T-cell (primary cell): ENCODE measurements at regions not wholly inside any gene's neighbourhood (a gene's known extent, or its start where the extent isn't known, plus 50 kb on each side); places are given as distances from the start of the nearest gene placed in this dataset.
"Not testable (repeated sequence)": the region's sequence is repeated elsewhere in the genome, so short reads cannot be mapped to it uniquely, and the experiment has no call there.

Source experiments
- ATAC-seq, 4 experiments: fragments of 200-7000 bp in 3 of 4; fragments of 150-1000 bp in 1 of 4; cut with Tn5 transposase; replicated peaks in 1 of 4; 1 replicate in 3 of 4; 2 replicates in 1 of 4; pipeline ENCODE4 v1.10.0; 2021; ENCODE audit warnings: moderate library complexity in 3 of 4, mild to moderate bottlenecking in 2 of 4, moderate number of reproducible peaks in 1 of 4
- CTCF ChIA-PET, 2 donors: fragments of 300-600 bp; sonication (Branson Sonifier 250); formaldehyde crosslinking; loops; one replicate each; lab custom pipeline; 2022; ENCODE audit warnings: antibody characterized with exemption in 2 of 2; lab: Charles Lee
- POLR2A ChIA-PET, 2 donors: fragments of 300-600 bp; sonication (Branson Sonifier 250); formaldehyde crosslinking; loops; one replicate each; lab custom pipeline; 2022; ENCODE audit warnings: antibody characterized with exemption in 2 of 2; lab: Charles Lee
- DNase-seq, 35 experiments: peaks; one replicate each; pipeline versions ENCODE4 v3.0.0 to v3.0.0-alpha.2; 2013 to 2023
- H3K27ac ChIP-seq: one replicate; pipeline ENCODE4 v1.5.1; 2013; ENCODE audit warnings: low read length
- H3K27me3 ChIP-seq, 2 experiments: replicated peaks in 1 of 2; 1 replicate in 1 of 2; 2 replicates in 1 of 2; pipeline versions ENCODE4 v1.6.1 to v1.7.0; 2013; ENCODE audit warnings: low read length in 1 of 2, mixed read lengths in 1 of 2; ENCODE audit not compliant: control insufficient read depth in 2 of 2, insufficient read depth in 2 of 2; ENCODE audit errors: extremely low read depth in 1 of 2
- H3K36me3 ChIP-seq, 2 donors: 1 replicate in 1 of 2; 2 replicates in 1 of 2; pipeline versions ENCODE4 v1.6.1 to v1.7.0; 2013; ENCODE audit warnings: low read length in 1 of 2; ENCODE audit not compliant: control insufficient read depth in 2 of 2, insufficient read depth in 1 of 2; ENCODE audit errors: extremely low read depth in 1 of 2
- H3K4me1 ChIP-seq, 2 experiments: 1 replicate in 1 of 2; 2 replicates in 1 of 2; pipeline versions ENCODE4 v1.6.1 to v1.7.0; 2013; ENCODE audit warnings: low read length in 2 of 2, mixed read lengths in 1 of 2; ENCODE audit not compliant: insufficient read depth in 2 of 2, control insufficient read depth in 1 of 2; ENCODE audit errors: extremely low read depth in 1 of 2
- H3K4me3 ChIP-seq, 2 donors: 1 replicate in 1 of 2; 2 replicates in 1 of 2; pipeline versions ENCODE4 v1.5.1 to v1.7.0; 2013; ENCODE audit warnings: mild to moderate bottlenecking in 2 of 2, low read length in 1 of 2, moderate library complexity in 1 of 2; ENCODE audit not compliant: control insufficient read depth in 1 of 2; ENCODE audit errors: extremely low read depth in 1 of 2
- H3K9me3 ChIP-seq: 2 replicates; pipeline ENCODE4 v1.7.0; 2013
- H3K27ac Mint-ChIP-seq, 2 donors: one replicate each; pipeline ENCODE4 v1.8.0; 2020 to 2021; ENCODE audit warnings: mild to moderate bottlenecking in 2 of 2, mixed read lengths in 2 of 2
- H3K27me3 Mint-ChIP-seq, 2 donors: one replicate each; pipeline ENCODE4 v1.8.0; 2021 to 2022; ENCODE audit warnings: mixed read lengths in 2 of 2
- H3K36me3 Mint-ChIP-seq: one replicate; pipeline ENCODE4 v1.8.0; 2021; ENCODE audit warnings: mixed read lengths
- H3K4me1 Mint-ChIP-seq, 3 donors: one replicate each; pipeline ENCODE4 v1.8.0; 2020 to 2022; ENCODE audit warnings: mixed read lengths in 3 of 3, mild to moderate bottlenecking in 1 of 3
- H3K4me3 Mint-ChIP-seq, 3 donors: one replicate each; pipeline ENCODE4 v1.8.0; 2020 to 2022; ENCODE audit warnings: mild to moderate bottlenecking in 3 of 3, mixed read lengths in 3 of 3, moderate library complexity in 3 of 3
- H3K9me3 Mint-ChIP-seq, 3 donors: one replicate each; pipeline ENCODE4 v1.8.0; 2020 to 2022; ENCODE audit warnings: mixed read lengths in 3 of 3
- WGBS: methylation state at CpG from one replicate; pipeline ENCODE4 v1.1.5; 2013; ENCODE audit warnings: missing lambda C conversion rate; ENCODE audit not compliant: insufficient coverage; 5-methylcytosine and 5-hydroxymethylcytosine counted together

GRCh38 chr6:93848031-93848742 lies 428.8 kb upstream of the EPHA7 start:
- ATAC-seq: no peak
- Mint-ChIP-seq H3K4me1 (no peaks in the 10 kb centered on the region), H3K9me3 (peaks cover 1 to 15% (median 11%) of the 10 kb centered on the region in 3 donors), H3K4me3 (no peak overlapping the region), H3K36me3 (no peaks in the 10 kb centered on the region), H3K27ac (no peak overlapping the region), H3K27me3 (no peaks in the 10 kb centered on the region)
- 89% methylated on average over 3 of the region's 5 CpGs for WGBS
- Histone ChIP-seq H3K36me3 (no peaks in the 10 kb centered on the region), H3K4me3 (no peak overlapping the region), H3K4me1 (no peaks in the 10 kb centered on the region), H3K9me3 (no peaks in the 10 kb centered on the region), H3K27ac (no peak overlapping the region), H3K27me3 (no peaks in the 10 kb centered on the region)
- CTCF ChIA-PET: no interaction called here
- no peak for DNase-seq
- POLR2A ChIA-PET: no interaction called here

GRCh38 chr6:93842178-93842577 lies 422.8 kb upstream of the EPHA7 start:
- ChIA-PET POLR2A (no interaction called here), CTCF (no interaction called here)
- Histone ChIP-seq H3K4me3 (no peak overlapping the region), H3K27ac (no peak overlapping the region), H3K4me1 (no peaks in the 10 kb centered on the region), H3K27me3 (no peaks in the 10 kb centered on the region), H3K36me3 (no peaks in the 10 kb centered on the region), H3K9me3 (no peaks in the 10 kb centered on the region)
- no peak overlapping the region for H3K27ac Mint-ChIP-seq
- ATAC-seq (no peak), DNase-seq (no peak)
- WGBS: no CpG with 5 or more reads among the region's 1 CpG
- H3K9me3 Mint-ChIP-seq: peaks cover 5 to 13% (median 9%) of the 10 kb centered on the region in 3 donors
- H3K27me3 Mint-ChIP-seq: no peaks in the 10 kb centered on the region
- H3K4me1 Mint-ChIP-seq: no peaks in the 10 kb centered on the region
- H3K4me3 Mint-ChIP-seq: no peak overlapping the region
- no peaks in the 10 kb centered on the region for H3K36me3 Mint-ChIP-seq

- not testable (repeated sequence) for H3K36me3 Mint-ChIP-seq, H3K4me1 Mint-ChIP-seq
These were observed 416.2 kb upstream of the EPHA7 start for GRCh38 chr6:93835451-93836145.

GRCh38 chr6:93835026-93835425 lies 415.7 kb upstream of the EPHA7 start:
- H3K27me3 ChIP-seq, H3K4me1 ChIP-seq, H3K4me3 Mint-ChIP-seq, POLR2A ChIA-PET, H3K27me3 Mint-ChIP-seq, H3K9me3 ChIP-seq, H3K27ac Mint-ChIP-seq, H3K36me3 ChIP-seq, H3K4me3 ChIP-seq, DNase-seq, CTCF ChIA-PET, H3K27ac ChIP-seq, ATAC-seq, H3K36me3 Mint-ChIP-seq, H3K4me1 Mint-ChIP-seq: not testable (repeated sequence)
- 67% methylated on average over 2 of the region's 9 CpGs for WGBS
- peaks cover 6 to 21% (median 19%) of the 10 kb centered on the region in 3 donors for H3K9me3 Mint-ChIP-seq

More at GRCh38 chr6:93835451-93836145, 416.2 kb upstream of the EPHA7 start:
- H3K27ac Mint-ChIP-seq, H3K4me3 ChIP-seq, H3K27ac ChIP-seq, DNase-seq, CTCF ChIA-PET, H3K9me3 ChIP-seq, ATAC-seq, H3K27me3 Mint-ChIP-seq, H3K4me3 Mint-ChIP-seq, H3K36me3 ChIP-seq, POLR2A ChIA-PET, H3K4me1 ChIP-seq, H3K27me3 ChIP-seq: not testable (repeated sequence)
- WGBS: 93% methylated on average over 3 of the region's 8 CpGs
- peaks cover 6 to 21% (median 17%) of the 10 kb centered on the region in 3 donors for H3K9me3 Mint-ChIP-seq

- POLR2A ChIA-PET: not testable (repeated sequence)
These were observed 414.0 kb upstream of the EPHA7 start for GRCh38 chr6:93833326-93833725.

GRCh38 chr6:93829757-93830156 lies 410.4 kb upstream of the EPHA7 start:
- H3K27me3 Mint-ChIP-seq, H3K9me3 ChIP-seq, H3K27ac ChIP-seq, DNase-seq, H3K4me1 ChIP-seq, ATAC-seq, H3K27ac Mint-ChIP-seq, H3K36me3 ChIP-seq, H3K27me3 ChIP-seq, CTCF ChIA-PET, POLR2A ChIA-PET, H3K4me3 Mint-ChIP-seq, H3K4me3 ChIP-seq, H3K36me3 Mint-ChIP-seq, H3K4me1 Mint-ChIP-seq: not testable (repeated sequence)
- H3K9me3 Mint-ChIP-seq: peaks cover 2 to 19% (median 15%) of the 10 kb centered on the region in 3 donors

More at GRCh38 chr6:93833326-93833725, 414.0 kb upstream of the EPHA7 start:
- H3K27ac ChIP-seq, DNase-seq, H3K4me3 ChIP-seq, H3K36me3 Mint-ChIP-seq, H3K27me3 ChIP-seq, H3K27ac Mint-ChIP-seq, H3K27me3 Mint-ChIP-seq, H3K4me3 Mint-ChIP-seq, H3K36me3 ChIP-seq, ATAC-seq, H3K4me1 Mint-ChIP-seq, H3K9me3 ChIP-seq, H3K4me1 ChIP-seq, CTCF ChIA-PET: not testable (repeated sequence)
- H3K9me3 Mint-ChIP-seq: peaks cover 3 to 24% (median 18%) of the 10 kb centered on the region in 3 donors
- WGBS: no CpG with 5 or more reads among the region's 12 CpGs
